ENCODE measurements at regions not wholly inside any gene's neighbourhood (a gene's known extent, or its start where the extent isn't known, plus 50 kb on each side); places are given as distances from the start of the nearest gene placed in this dataset.

DNA sequence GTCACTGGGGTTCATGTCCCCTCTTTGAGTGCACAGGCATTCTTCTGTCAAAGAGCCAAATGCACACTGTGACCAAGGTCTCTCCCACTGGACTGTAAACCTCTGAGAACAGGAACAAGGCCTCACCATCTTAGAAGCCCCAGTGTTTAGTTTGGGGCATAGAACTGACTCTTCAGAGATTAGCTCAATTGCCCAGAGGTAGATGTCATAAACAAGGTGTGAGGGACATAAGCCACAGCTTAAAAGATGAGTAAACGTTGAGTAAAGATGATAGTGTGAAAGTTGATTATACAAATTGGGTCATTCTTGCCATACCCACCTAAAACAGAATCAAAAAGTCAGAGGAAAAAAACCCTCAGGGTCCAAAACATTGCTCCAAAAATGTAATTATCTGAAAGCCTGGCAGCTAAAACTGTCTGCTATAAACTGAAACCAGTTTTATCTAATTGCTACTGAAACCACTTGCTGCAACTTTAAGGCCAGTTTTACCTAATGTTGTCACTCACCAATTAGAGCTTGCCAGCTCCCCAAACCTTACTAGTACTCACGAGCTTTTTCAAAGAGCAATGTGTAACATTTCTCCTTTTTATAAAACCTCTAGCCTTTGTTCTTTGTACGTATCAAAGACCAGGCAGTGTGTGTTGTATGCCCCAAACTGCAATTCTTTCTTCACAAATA is 415.2 kb downstream of the RAP2B start:
- DNase-seq (no peak), ATAC-seq (no peak)
- H3K4me1 ChIP-seq = no peaks in the 10 kb centered on the region
- intact Hi-C loops (cut with DNase I) = no loop called here
- H3K27me3 ChIP-seq (ENCODE audit: low read depth) = no peaks in the 10 kb centered on the region
- no peak overlapping the region for H3K27ac ChIP-seq
- H3K4me3 ChIP-seq = no peak overlapping the region
- no peaks in the 10 kb centered on the region for H3K36me3 ChIP-seq
- H3K9me3 ChIP-seq = no peaks in the 10 kb centered on the region
- TF ChIP-seq, protein P1, sequence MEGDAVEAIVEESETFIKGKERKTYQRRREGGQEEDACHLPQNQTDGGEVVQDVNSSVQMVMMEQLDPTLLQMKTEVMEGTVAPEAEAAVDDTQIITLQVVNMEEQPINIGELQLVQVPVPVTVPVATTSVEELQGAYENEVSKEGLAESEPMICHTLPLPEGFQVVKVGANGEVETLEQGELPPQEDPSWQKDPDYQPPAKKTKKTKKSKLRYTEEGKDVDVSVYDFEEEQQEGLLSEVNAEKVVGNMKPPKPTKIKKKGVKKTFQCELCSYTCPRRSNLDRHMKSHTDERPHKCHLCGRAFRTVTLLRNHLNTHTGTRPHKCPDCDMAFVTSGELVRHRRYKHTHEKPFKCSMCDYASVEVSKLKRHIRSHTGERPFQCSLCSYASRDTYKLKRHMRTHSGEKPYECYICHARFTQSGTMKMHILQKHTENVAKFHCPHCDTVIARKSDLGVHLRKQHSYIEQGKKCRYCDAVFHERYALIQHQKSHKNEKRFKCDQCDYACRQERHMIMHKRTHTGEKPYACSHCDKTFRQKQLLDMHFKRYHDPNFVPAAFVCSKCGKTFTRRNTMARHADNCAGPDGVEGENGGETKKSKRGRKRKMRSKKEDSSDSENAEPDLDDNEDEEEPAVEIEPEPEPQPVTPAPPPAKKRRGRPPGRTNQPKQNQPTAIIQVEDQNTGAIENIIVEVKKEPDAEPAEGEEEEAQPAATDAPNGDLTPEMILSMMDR (IDR thresholded peaks at IDR 0.05) = no peak

DNA sequence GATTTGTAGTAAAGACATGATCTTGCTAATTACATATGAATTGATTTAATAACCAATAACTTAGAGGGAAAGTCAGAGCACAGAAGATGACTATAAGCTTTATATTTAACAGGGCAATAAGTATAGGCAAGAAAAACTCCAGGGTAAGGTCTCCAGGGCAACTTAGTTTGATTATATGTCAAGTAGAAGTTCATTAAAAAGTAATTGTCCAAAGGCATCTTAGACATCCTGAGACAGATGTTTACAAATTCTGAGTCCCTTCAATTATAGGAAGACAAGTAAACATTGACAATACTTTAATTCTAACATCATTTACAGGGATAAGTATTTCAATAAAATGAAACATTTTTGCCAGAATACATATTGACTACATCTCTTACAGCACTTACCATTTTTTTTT is 416.0 kb downstream of the RAP2B start:
- TF ChIP-seq, protein P1 (IDR thresholded peaks at IDR 0.05) = no peak
- Histone ChIP-seq H3K4me1 (no peaks in the 10 kb centered on the region), H3K9me3 (no peaks in the 10 kb centered on the region), H3K27me3 (ENCODE audit: low read depth) (no peaks in the 10 kb centered on the region), H3K4me3 (no peak overlapping the region), H3K27ac (no peak overlapping the region), H3K36me3 (no peaks in the 10 kb centered on the region)
- ATAC-seq (no peak), DNase-seq (no peak)
- intact Hi-C loops (cut with DNase I) = no loop called here

DNA sequence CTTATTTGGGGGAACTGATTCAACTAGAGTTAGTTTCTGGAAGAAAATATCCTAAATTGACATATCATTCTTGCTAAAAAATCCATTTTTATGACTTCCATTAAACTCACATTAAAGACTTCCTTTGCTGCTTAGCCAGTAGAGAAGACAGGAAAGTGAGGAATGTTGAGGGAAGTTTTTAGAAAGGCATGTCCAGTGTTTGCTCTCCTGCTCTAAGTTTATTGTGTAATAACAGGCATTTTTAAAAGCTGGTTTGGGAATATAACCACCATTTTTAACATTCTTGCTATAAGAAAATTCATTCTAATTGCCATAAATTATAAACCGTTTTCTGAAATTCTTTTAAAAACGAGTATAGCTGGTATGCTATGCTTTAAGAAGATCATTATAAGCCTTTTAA is 428.0 kb downstream of the RAP2B start:
- TF ChIP-seq, protein P1 (IDR thresholded peaks at IDR 0.05) = no peak
- Histone ChIP-seq H3K27ac (no peak overlapping the region), H3K9me3 (no peaks in the 10 kb centered on the region), H3K27me3 (ENCODE audit: low read depth) (no peaks in the 10 kb centered on the region), H3K36me3 (no peaks in the 10 kb centered on the region), H3K4me1 (no peaks in the 10 kb centered on the region), H3K4me3 (no peak overlapping the region)
- DNase-seq (no peak), ATAC-seq (no peak)
- intact Hi-C loops (cut with DNase I) = no loop called here

DNA sequence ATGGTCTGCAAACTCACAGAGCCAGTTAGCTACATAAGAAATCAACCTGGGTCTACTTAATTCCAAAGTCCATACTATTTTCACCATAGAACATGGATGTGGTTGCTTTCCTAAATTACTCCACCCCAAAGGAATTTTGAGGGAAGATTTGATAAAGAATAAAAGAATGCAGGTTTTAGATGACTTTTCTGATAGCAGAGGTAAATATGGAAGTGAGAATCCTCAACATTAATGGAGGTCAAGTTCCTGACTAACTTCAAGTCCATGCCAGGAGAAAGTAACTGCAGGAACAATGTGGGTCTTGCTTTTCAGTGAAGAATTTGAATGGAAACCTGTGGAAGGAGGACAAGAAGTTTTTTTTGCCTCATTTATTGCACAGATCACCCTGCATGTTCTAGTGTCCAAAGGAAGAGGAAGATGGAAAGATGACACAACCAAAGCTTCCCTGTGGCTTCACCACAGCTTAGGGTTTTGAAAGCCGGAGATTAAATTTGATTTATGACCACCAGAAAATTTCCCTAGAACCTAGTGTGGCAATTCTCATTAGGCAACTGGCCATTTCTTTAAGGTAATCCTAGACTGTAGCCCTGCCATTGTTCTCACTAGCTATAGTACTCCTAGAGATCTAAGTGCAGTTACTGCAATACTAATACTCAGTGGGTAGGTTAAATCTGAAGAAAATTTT is 429.7 kb downstream of the RAP2B start:
- TF ChIP-seq, protein P1 (IDR thresholded peaks at IDR 0.05) = no peak
- intact Hi-C loops (cut with DNase I) = no loop called here
- Histone ChIP-seq H3K36me3 (no peaks in the 10 kb centered on the region), H3K27me3 (ENCODE audit: low read depth) (no peaks in the 10 kb centered on the region), H3K27ac (no peak overlapping the region), H3K4me3 (no peak overlapping the region), H3K9me3 (no peaks in the 10 kb centered on the region), H3K4me1 (no peaks in the 10 kb centered on the region)
- no peak for DNase-seq
- ATAC-seq = no peak

DNA sequence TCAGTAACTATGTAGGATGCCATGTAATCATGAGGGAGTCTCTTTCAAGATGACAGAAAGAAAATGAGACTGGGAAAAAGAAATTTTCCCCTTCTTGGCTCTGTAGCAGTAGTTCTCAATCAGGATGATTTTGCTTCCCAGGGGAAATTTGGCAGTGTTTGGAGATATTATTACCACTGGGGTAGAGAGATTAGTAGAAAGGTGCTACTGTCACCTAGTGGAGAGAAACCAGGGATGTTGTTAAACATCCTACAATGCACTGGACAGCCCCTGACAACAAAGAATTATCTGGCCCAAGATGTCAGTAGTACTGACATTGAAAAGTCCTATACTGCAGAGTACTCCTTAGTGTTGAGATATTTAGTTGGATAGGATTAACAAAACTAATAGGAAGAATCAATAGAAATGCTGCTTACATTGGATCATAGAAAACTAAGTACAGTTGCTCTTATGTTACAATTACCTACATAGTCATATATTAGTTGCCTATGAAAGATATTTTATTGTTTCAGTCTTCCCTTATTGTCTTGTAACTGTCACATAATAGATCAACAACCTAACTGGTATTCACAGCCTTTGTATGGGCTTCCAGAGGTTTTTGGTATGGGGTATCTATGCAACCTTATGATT is 433.3 kb downstream of the RAP2B start:
- intact Hi-C loops (cut with DNase I) = no loop called here
- no peak for DNase-seq

More for the DNA sequence above, 433.3 kb downstream of the RAP2B start:
- Histone ChIP-seq H3K36me3 (no peaks in the 10 kb centered on the region), H3K9me3 (no peaks in the 10 kb centered on the region), H3K27me3 (ENCODE audit: low read depth) (no peaks in the 10 kb centered on the region), H3K4me1 (peaks cover under 1% of the 10 kb centered on the region), H3K27ac (no peak overlapping the region), H3K4me3 (no peak overlapping the region)
- ATAC-seq = peak; percentile 56 to 77
- TF ChIP-seq, protein P1 (IDR thresholded peaks at IDR 0.05) = peak; percentile 50
